ENCODE measurements at regions not wholly inside any gene's neighbourhood (a gene's known extent, or its start where the extent isn't known, plus 50 kb on each side); places are given as distances from the start of the nearest gene placed in this dataset.
"Not testable (repeated sequence)": the region's sequence is repeated elsewhere in the genome, so short reads cannot be mapped to it uniquely, and the experiment has no call there.

- not testable (repeated sequence) for DNase-seq
Observed at GRCh38 chr9:66601472-66601871, 299.1 kb upstream of the ZNF658 start.

DNA sequence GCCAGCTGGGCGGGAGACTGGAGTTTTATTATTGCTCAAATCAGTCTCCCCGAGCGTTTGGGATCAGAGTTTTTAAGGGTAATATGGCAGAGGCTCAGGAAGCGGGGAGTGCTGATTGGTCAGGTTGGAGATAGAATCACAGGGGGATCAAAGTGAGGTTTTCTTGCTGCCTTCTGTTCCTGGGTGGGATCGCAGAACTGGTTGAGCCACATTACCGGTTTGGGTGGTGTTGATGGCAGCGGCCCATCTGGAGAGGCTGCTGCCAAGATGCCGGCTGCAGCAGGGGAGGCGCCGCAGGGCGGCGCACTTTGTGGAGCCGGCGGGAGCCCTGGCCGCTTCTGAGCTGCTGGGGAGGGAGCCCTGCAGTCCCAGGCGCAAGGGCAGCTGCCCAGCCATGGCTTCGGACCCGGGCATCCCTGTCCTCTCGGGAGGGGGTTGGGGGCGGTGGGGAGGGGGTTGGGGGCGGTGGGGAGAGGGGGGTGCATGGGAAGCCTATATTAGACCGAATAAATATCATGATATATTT lies 268.9 kb upstream of the ZNF658 start:
- DNase-seq = not testable (repeated sequence)

DNA sequence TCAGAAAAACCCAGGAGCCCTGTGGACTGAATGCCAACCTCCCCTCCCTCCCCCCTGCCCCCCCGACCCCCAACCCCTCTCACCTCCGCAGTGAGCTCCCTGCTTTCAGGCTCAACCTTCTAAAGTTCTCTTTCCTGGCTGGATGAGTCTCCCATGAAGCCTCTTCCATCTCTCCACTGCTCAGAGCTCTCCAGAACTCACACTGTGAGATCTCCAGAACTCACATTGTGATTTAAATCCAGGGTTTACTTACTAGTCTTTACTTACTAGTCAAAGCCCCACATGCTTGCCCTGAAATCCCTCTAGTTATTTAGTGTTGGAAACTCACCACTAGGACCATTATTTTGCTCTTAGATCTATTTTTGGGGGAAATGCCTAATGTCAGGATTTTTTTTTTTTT lies 252.8 kb upstream of the ZNF658 start:
- DNase-seq = not testable (repeated sequence)

DNA sequence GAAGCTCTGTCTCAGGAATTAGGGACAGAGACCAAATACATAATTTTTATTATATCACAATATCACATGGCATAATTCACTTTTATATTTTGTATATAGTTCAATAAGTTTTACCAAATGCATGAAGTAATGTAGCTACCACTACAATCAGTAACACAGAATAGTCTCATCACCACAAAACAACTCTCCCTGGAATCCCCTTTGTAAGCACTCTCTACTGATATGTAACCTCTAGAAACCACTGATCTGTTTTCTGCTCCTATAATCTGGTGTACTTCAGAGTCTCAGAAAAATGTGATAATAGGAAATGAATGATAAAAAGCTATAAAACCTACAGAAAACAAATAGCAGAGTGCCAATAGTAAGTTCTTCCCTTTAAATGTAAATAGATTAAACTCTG lies 210.3 kb upstream of the ZNF658 start:
- DNase-seq = not testable (repeated sequence)

GRCh38 chr9:66695561-66696240 lies 204.8 kb upstream of the ZNF658 start:
- not testable (repeated sequence) for DNase-seq

DNA sequence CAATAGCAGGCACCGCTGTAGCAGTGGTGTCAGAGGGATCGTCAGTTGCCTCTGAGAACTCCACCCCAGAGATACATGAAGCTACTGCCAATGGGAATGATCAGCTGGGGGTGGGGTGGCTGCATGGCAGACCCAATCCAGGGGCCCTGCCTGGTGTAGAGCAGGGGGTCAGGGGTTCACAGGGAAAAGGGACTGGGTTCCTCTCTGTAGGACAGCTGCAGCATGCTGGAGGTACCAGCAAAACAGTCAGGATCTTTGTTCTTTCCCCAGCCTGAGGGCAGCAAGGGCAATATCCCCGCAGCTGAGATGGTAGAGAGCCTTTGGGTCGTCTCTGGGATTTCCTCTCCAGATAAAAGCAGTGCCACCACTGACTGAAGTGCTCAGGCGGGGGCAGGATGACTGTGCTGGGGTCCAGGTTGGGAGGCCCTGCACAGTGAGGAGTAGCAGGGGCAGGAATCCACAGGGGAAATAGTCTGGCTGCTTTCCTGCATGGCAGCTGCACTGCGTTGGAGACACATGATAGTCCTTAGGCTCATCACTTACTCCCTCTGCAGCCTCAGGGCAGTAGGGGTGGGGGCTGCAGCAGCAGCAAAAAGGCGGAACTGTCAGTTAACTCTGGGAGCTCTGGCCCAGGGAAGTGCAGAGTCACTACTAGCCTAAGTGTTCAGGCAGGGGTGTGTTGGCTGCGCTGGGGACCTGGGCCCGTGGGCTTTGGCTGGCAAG lies 203.0 kb upstream of the ZNF658 start:
- DNase-seq = not testable (repeated sequence)

DNA sequence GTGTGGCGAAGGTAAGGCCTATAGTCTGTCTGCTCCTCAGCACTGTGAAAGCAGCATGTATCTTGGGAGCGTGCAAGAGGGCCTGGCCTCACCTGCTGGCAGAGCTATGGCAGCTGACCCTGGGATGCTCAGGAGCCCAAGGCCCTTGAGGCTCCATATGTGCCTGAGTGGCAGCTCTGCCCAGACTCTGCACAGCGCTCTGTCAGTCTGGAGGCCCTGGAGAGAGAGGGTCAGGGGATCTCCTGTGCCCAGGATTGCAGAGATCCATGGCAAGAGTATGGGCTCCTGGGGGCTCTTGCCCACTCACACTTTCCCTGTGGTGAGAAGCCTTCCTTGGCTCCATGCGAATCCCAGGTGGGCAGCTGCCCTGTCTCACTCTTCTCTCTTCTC lies 202.5 kb upstream of the ZNF658 start:
- DNase-seq = not testable (repeated sequence)

GRCh38 chr9:66701411-66702377 lies 198.8 kb upstream of the ZNF658 start:
- not testable (repeated sequence) for DNase-seq

DNA sequence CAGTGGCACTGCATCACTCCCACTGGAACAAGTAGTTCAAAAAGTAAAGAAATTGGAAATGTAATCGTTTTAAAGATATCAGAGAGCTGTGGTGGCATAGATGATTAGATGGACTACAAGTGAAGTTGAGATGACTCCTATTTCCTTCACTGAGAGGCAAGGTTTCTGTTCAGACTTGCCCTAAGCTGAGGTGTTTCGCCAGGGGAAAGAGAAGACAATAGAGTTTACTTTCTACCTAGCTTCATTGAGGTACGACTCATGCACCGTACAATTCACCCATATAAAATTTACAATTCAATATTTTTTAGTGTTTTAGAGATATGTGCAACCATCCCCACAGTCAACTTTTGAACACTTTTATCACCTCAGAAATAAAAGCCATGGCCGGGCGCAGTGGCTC lies 189.0 kb upstream of the ZNF658 start:
- not testable (repeated sequence) for DNase-seq

DNA sequence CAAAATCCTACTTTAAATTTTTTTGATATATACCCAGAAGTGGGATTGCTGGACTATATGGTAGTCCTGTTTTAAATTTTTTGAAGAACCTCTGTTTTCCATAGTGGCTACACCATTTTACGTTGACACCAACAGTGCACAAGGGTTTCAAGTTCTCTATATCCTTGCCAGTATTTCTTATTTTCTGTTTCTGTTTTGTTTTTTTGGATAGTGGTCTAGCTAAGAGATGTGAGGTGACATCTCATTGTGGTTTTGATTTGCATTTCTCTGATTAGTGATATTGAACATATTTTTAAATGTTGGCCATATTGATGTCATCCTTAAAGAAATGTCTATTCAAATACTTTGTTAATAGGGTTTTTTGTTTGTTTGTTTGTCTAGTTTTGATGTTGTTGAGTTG lies 187.7 kb upstream of the ZNF658 start:
- DNase-seq = not testable (repeated sequence)

DNA sequence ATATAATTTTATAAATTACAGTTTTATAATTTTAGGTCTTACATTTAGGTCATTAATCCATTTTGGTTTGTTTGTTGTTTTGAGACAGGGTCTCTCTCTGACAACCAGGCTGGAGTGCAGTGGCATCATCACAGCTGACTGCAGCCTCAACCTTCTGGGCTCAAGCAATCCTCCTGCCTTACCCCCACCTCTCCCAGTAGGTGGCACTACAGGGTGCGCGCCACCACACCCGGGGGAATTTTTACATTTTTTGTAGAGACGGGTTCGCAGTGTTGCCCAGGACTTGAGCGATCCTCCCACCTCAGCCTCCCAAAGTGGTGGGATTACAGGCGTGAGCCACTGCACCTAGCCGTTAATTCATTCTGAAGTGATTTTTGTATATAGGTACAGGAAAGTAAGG lies 187.0 kb upstream of the ZNF658 start:
- not testable (repeated sequence) for DNase-seq

GRCh38 chr9:66720845-66721244 lies 179.7 kb upstream of the ZNF658 start:
- not testable (repeated sequence) for DNase-seq

GRCh38 chr9:66727540-66727939 lies 173.0 kb upstream of the ZNF658 start:
- DNase-seq = not testable (repeated sequence)

DNA sequence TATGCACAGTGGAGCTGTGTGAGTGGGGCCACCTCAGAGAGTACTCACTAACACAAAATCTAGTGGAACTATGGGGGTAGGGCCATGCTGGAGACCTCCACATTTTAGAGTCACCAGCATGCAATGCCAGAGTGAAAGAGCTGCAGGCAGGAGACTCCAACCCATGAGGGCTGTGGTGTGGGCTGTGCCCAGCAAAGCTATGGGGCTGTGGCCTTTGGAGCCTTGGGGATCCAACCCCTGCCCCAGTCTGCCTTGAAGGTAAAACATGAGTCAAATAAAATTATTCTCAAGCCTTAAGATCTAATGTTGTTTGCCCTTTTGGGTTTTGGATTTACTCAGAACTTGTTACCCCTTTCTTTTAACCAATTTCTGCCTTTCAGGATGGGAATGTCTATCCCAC lies 163.8 kb upstream of the ZNF658 start:
- not testable (repeated sequence) for DNase-seq

DNA sequence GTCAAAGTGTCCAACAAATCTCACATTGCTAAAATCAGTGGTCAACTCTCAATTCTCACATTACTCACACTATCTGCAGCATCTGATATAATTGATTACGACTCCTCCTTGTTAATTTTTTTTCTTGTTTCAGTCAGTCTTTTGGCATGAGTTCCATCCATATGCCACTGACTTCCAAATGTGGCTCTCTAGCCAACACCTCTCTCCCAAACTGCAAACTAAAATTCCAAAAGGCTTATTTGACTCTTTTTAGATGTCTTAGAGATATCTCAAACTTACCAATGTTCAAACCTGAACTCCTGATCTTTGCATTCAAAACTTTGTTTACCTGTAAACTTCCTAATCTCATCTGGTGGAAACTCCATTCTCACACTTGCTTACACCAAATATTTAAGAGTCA lies 162.1 kb upstream of the ZNF658 start:
- DNase-seq = not testable (repeated sequence)

DNA sequence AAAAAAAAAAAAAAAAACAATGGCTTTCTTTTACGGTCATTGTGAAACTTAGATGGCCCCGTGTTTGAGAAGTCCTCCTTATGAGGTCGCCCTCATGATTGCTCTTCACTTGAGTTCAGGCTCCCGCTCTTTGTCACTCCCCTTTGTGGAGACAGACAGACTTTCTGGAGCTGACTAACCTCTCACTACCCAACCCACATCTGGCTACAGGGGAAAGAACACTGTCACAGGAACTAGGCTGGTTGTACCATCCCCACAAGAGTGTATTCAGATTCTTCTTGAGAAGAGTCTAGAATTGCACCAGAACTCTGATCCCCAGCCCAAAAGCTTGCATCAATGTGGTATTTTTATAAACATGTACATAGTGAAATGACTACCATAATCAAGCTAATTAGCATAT lies 160.4 kb upstream of the ZNF658 start:
- not testable (repeated sequence) for DNase-seq

- not testable (repeated sequence) for DNase-seq
Observed at GRCh38 chr9:66745846-66746245, 154.7 kb upstream of the ZNF658 start.

- DNase-seq = not testable (repeated sequence)
Observed at GRCh38 chr9:66752324-66752923, 148.1 kb upstream of the ZNF658 start.

DNA sequence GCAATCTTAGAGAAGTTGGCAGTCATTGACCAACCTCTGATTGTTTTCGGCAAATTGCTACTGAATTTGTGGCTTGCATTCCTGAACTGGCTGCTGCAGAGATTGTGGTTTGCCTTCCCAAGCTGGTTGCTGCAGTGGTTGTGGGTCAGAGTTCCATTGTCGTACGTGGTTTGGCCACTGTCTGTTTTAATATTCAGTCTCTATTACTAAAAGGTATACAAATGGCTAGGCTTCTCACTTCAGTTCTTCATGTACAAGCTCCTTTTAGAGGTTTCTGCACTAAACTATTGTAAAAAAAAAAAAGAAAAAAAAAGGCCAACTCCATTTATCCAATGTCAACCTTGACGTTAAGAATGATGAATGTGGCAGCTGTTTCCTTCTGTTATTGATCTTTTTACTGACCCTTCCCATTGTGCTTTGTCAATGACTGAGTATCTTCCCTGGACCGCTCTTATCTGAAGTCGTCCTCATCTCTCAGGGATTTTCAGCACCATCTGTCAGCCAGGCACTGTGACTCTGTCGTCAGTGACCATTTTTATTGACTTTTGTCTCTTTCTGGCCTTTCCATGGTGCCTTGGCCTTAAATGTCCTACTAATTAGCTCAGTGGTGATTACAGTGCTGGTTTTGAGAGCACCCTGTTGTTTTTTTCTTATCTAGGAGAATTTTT lies 140.6 kb upstream of the ZNF658 start:
- DNase-seq = not testable (repeated sequence)

GRCh38 chr9:66764799-66765493 lies 135.6 kb upstream of the ZNF658 start:
- not testable (repeated sequence) for DNase-seq

- not testable (repeated sequence) for DNase-seq
Observed at GRCh38 chr9:66765531-66765930, 135.0 kb upstream of the ZNF658 start.
